SK-N-SH (cell line): ENCODE measurements at regions not wholly inside any gene's neighbourhood (a gene's known extent, or its start where the extent isn't known, plus 50 kb on each side); places are given as distances from the start of the nearest gene placed in this dataset.

Experiments used
- CTCF ChIA-PET: fragments of 300-600, 350-600 bp; formaldehyde crosslinking; extraction: SDS; loops from one replicate; lab custom pipeline; 2021; lab: Yijun Ruan, JAX
- POLR2A ChIA-PET: fragments of 350-600 bp; sonication (Branson Sonifier 250); formaldehyde crosslinking; extraction: SDS; loops from one replicate; lab custom pipeline; 2020; ENCODE audit warnings: antibody characterized with exemption, inconsistent platforms; lab: Yijun Ruan, JAX
- DNase-seq: peaks from one replicate; pipeline ENCODE4 v3.0.0; 2012
- H2AFZ ChIP-seq: fragments of 200-600 bp; sonication (generic); 2 replicates; pipeline ENCODE4 v1.8.1; 2016; ENCODE audit warnings: antibody characterized with exemption, mild to moderate bottlenecking, low read depth
- H3F3A ChIP-seq: fragments of 200-600 bp; sonication (generic); replicated peaks from 2 replicates; pipeline ENCODE3; 2016; ENCODE audit warnings: antibody characterized with exemption, mild to moderate bottlenecking; ENCODE audit not compliant: insufficient read depth
- H3K27ac ChIP-seq, 2 experiments: fragments of 200-500 bp in 1 of 2; fragments of 200-600 bp in 1 of 2; sonication (Bioruptor generic) in 1 of 2; sonication (generic), shearing (Covaris generic) in 1 of 2; 2 replicates each; pipeline versions ENCODE4 v1.5.1 to v1.6.1; 2014 to 2016; ENCODE audit warnings: low read depth in 2 of 2, inconsistent platforms in 1 of 2, low read length in 1 of 2, mild to moderate bottlenecking in 1 of 2, mixed read lengths in 1 of 2
- H3K27me3 ChIP-seq: fragments of 200-600 bp; sonication (generic), shearing (Covaris generic); 2 replicates; pipeline ENCODE4 v1.6.1; 2016; ENCODE audit warnings: mixed run types; ENCODE audit not compliant: insufficient read depth
- H3K36me3 ChIP-seq, 2 experiments: fragments of 200-500 bp in 1 of 2; fragments of 200-600 bp in 1 of 2; sonication (Bioruptor generic) in 1 of 2; sonication (generic) in 1 of 2; replicated peaks in 1 of 2; 2 replicates each; pipeline versions ENCODE3 to v1.5.1; 2014 to 2016; ENCODE audit warnings: low read length in 1 of 2, mild to moderate bottlenecking in 1 of 2; ENCODE audit not compliant: insufficient read depth in 2 of 2, control insufficient read depth in 1 of 2
- H3K4me1 ChIP-seq, 2 experiments: fragments of 200-500 bp in 1 of 2; fragments of 200-600 bp in 1 of 2; sonication (Bioruptor generic) in 1 of 2; sonication (generic), shearing (Covaris generic) in 1 of 2; 2 replicates each; pipeline versions ENCODE4 v1.5.1 to v1.6.1; 2014 to 2016; ENCODE audit warnings: low read depth in 1 of 2, low read length in 1 of 2, mixed run types in 1 of 2; ENCODE audit not compliant: insufficient read depth in 2 of 2, control insufficient read depth in 1 of 2
- H3K4me2 ChIP-seq: fragments of 200-600 bp; sonication (generic), shearing (Covaris generic); 2 replicates; pipeline ENCODE4 v1.6.1; 2017; ENCODE audit warnings: mixed run types
- H3K4me3 ChIP-seq, 2 experiments: fragments of 200-500 bp in 1 of 2; fragments of 200-600 bp in 1 of 2; sonication (Bioruptor generic) in 1 of 2; sonication (generic), shearing (Covaris generic) in 1 of 2; 2 replicates each; pipeline versions ENCODE4 v1.5.1 to v1.8.1; 2014 to 2016; ENCODE audit warnings: low read depth in 2 of 2, inconsistent platforms in 1 of 2, low read length in 1 of 2, mild to moderate bottlenecking in 1 of 2, mixed read lengths in 1 of 2, moderate library complexity in 1 of 2
- H3K79me2 ChIP-seq: fragments of 200-600 bp; sonication (generic); 2 replicates; pipeline ENCODE4 v1.8.1; 2017; ENCODE audit warnings: mild to moderate bottlenecking; ENCODE audit not compliant: insufficient read depth
- H3K9ac ChIP-seq: fragments of 200-600 bp; sonication (generic); 2 replicates; pipeline ENCODE4 v1.6.1; 2017; ENCODE audit warnings: mixed run types
- H3K9me2 ChIP-seq: fragments of 200-600 bp; sonication (generic); 2 replicates; pipeline ENCODE4 v1.6.1; 2017; ENCODE audit warnings: mixed run types
- H3K9me3 ChIP-seq: fragments of 200-600 bp; sonication (generic); 2 replicates; pipeline ENCODE4 v1.6.1; 2017; ENCODE audit warnings: mixed run types, mild to moderate bottlenecking, moderate library complexity
- H4K20me1 ChIP-seq: fragments of 200-600 bp; sonication (generic); 2 replicates; pipeline ENCODE4 v1.6.1; 2017; ENCODE audit warnings: mild to moderate bottlenecking, mixed run types; ENCODE audit not compliant: insufficient read depth
- CHD2 ChIP-seq: fragments of 150-350 bp; IDR thresholded peaks from 2 replicates; pipeline ENCODE4 v1.6.1; 2018; ENCODE audit warnings: low read length; ENCODE audit not compliant: partially characterized antibody
- ELF1 ChIP-seq: IDR thresholded peaks from 2 replicates; pipeline ENCODE4 v1.4.0; 2012
- EP300 ChIP-seq, 2 experiments: IDR thresholded peaks; 2 replicates each; pipeline versions ENCODE4 v1.4.0 to v1.6.1; 2012; ENCODE audit warnings: borderline replicate concordance in 1 of 2, low read depth in 1 of 2, low read length in 1 of 2
- EZH2phosphoT487 ChIP-seq: fragments of 200-600 bp; sonication (generic); IDR thresholded peaks from 2 replicates; pipeline ENCODE4 v1.6.1; 2017; ENCODE audit warnings: low read depth, mixed run types, mild to moderate bottlenecking, antibody characterized with exemption, moderate library complexity, borderline replicate concordance
- FOXJ3 ChIP-seq: sonication (generic); formaldehyde crosslinking; IDR thresholded peaks from 2 replicates; pipeline ENCODE4 v1.5.1; 2020; ENCODE audit warnings: mild to moderate bottlenecking, missing genetic modification reagents
- FOXM1 ChIP-seq: IDR thresholded peaks from 2 replicates; pipeline ENCODE4 v1.4.0; 2012; ENCODE audit warnings: low read depth, mild to moderate bottlenecking
- GABPA ChIP-seq: IDR thresholded peaks from 2 replicates; pipeline ENCODE4 v1.4.0; 2012; ENCODE audit warnings: low read depth, mild to moderate bottlenecking
- IRF3 ChIP-seq: fragments of 150-350 bp; IDR thresholded peaks from 2 replicates; pipeline ENCODE4 v1.6.1; 2016; ENCODE audit warnings: mild to moderate bottlenecking, low read depth, low read length
- JUND ChIP-seq: IDR thresholded peaks from 2 replicates; pipeline ENCODE4 v1.4.0; 2012
- MEF2A ChIP-seq: IDR thresholded peaks from 2 replicates; pipeline ENCODE4 v1.4.0; 2012; ENCODE audit warnings: low read depth, borderline replicate concordance
- NFIC ChIP-seq: IDR thresholded peaks from 2 replicates; pipeline ENCODE4 v1.4.0; 2012; ENCODE audit warnings: borderline replicate concordance
- PBX3 ChIP-seq: IDR thresholded peaks from 2 replicates; pipeline ENCODE4; 2012
- POLR2AphosphoS5 ChIP-seq: IDR thresholded peaks from 2 replicates; pipeline ENCODE4 v1.6.1; 2012; ENCODE audit warnings: low read depth, low read length
- RAD21 ChIP-seq: IDR thresholded peaks from 2 replicates; pipeline ENCODE4 v1.6.1; 2012; ENCODE audit warnings: mild to moderate bottlenecking, low read length
- REST ChIP-seq: IDR thresholded peaks from 2 replicates; pipeline ENCODE4 v1.6.1; 2012; ENCODE audit warnings: mild to moderate bottlenecking, low read depth, low read length, moderate library complexity
- SMC3 ChIP-seq: IDR thresholded peaks from 2 replicates; pipeline ENCODE4 v1.6.1; 2012; ENCODE audit warnings: low read depth, low read length, improper control_type of control experiment
- TAF1 ChIP-seq: IDR thresholded peaks from 2 replicates; pipeline ENCODE4 v1.6.1; 2012; ENCODE audit warnings: low read depth, mild to moderate bottlenecking, low read length, moderate library complexity, borderline replicate concordance
- TCF12 ChIP-seq: IDR thresholded peaks from 2 replicates; pipeline ENCODE4 v1.4.0; 2012
- TEAD4 ChIP-seq: IDR thresholded peaks from 2 replicates; pipeline ENCODE4 v1.4.0; 2012; ENCODE audit warnings: mild to moderate bottlenecking, borderline replicate concordance; ENCODE audit not compliant: insufficient read depth
- ZBTB33 ChIP-seq: IDR thresholded peaks from 2 replicates; pipeline ENCODE4 v1.4.0; 2012; ENCODE audit warnings: low read depth, borderline replicate concordance
- WGBS: methylation state at CpG from one replicate; pipeline ENCODE4 v1.1.6; 2017; ENCODE audit warnings: low lambda C conversion rate; 5-methylcytosine and 5-hydroxymethylcytosine counted together

DNA sequence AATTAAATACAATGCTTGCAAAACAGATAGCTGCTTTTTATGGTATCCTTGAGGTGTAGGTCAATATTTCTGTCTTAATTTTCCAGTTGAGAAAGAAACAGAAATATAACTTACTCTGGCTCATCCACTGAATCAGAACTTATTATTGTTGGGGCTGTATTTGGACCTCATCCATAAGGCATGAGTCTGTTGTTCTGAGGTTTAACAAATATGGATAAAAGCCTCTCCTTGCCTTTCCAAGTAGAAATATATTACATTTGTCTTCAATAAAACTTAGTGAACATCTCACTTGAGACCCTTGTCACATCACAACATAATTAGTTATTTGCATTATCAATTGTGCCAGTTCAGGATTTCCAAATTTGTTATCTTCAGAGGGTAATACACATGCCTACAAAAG, 525.8 kb downstream of the AGTPBP1 start:
- no peaks in the 10 kb centered on the region for H3K9me3 ChIP-seq
- ChIA-PET CTCF (no interaction called here), POLR2A (no interaction called here)
- H3K79me2 ChIP-seq: no peaks in the 10 kb centered on the region
- no peak overlapping the region for H2AFZ ChIP-seq
- no peaks in the 10 kb centered on the region for H4K20me1 ChIP-seq
- no peak overlapping the region for H3K4me3 ChIP-seq
- no peaks in the 10 kb centered on the region for H3K27me3 ChIP-seq
- H3K9me2 ChIP-seq: no peaks in the 10 kb centered on the region
- H3F3A ChIP-seq: peaks cover 3% of the 10 kb centered on the region
- no peak for DNase-seq
- H3K4me1 ChIP-seq: 0 out of 4 replicates have a peak, but pooled peaks cover 0 to 3% of the 10 kb centered on the region in 2 experiments
- no peak overlapping the region for H3K27ac ChIP-seq
- TF ChIP-seq TEAD4 (no peak), IRF3 (no peak), NFIC (no peak), FOXJ3 (no peak), TCF12 (no peak)
- H3K9ac ChIP-seq: no peak overlapping the region
- no peak overlapping the region for H3K4me2 ChIP-seq
- H3K36me3 ChIP-seq: no peaks in the 10 kb centered on the region

GRCh38 chr9:85215416-85215815, 526.3 kb downstream of the AGTPBP1 start:
- Histone ChIP-seq H2AFZ (no peak overlapping the region), H3K4me3 (no peak overlapping the region), H3K4me2 (no peak overlapping the region), H3F3A (peaks cover 3% of the 10 kb centered on the region), H3K9me2 (no peaks in the 10 kb centered on the region), H3K27me3 (no peaks in the 10 kb centered on the region), H3K27ac (no peak overlapping the region), H3K4me1 (0 out of 4 replicates have a peak, but pooled peaks cover 0 to 3% of the 10 kb centered on the region in 2 experiments), H3K36me3 (no peaks in the 10 kb centered on the region), H4K20me1 (no peaks in the 10 kb centered on the region), H3K9ac (no peak overlapping the region), H3K79me2 (no peaks in the 10 kb centered on the region), H3K9me3 (no peaks in the 10 kb centered on the region)
- CTCF ChIA-PET: no interaction called here
- POLR2A ChIA-PET: no interaction called here
- DNase-seq: no peak
- TF ChIP-seq EZH2phosphoT487: no peak
- no peak for TF ChIP-seq POLR2AphosphoS5
- no peak for TF ChIP-seq GABPA
- TF ChIP-seq TAF1: no peak
- no peak for TF ChIP-seq RAD21
- no peak for TF ChIP-seq REST
- TF ChIP-seq TCF12: no peak
- no peak for TF ChIP-seq FOXJ3
- no peak for TF ChIP-seq FOXM1
- no peak for TF ChIP-seq PBX3
- TF ChIP-seq CHD2: no peak
- no peak for TF ChIP-seq ELF1
- TF ChIP-seq ZBTB33: no peak
- TF ChIP-seq SMC3: no peak
- no peak for TF ChIP-seq IRF3
- TF ChIP-seq EP300 (IDR thresholded peaks at IDR 0.05; ENCODE audit: borderline replicate concordance in 1 of 2, low read depth in 1 of 2, low read length in 1 of 2): no peak
- TF ChIP-seq JUND: no peak
- no peak for TF ChIP-seq MEF2A
- 65% methylated on average over 4 of the region's 4 CpGs for WGBS
